Dedifferentiated amniotic fluid mesenchymal stem cell (primary cell): ENCODE measurements at regions not wholly inside any gene's neighbourhood (a gene's known extent, or its start where the extent isn't known, plus 50 kb on each side); places are given as distances from the start of the nearest gene placed in this dataset.
"Not testable (repeated sequence)": the region's sequence is repeated elsewhere in the genome, so short reads cannot be mapped to it uniquely, and the experiment has no call there.

Experiments
- DNase-seq: peaks from one replicate; pipeline ENCODE4 v3.0.0-alpha.2; 2016; ENCODE audit errors: extremely low spot score

DNA sequence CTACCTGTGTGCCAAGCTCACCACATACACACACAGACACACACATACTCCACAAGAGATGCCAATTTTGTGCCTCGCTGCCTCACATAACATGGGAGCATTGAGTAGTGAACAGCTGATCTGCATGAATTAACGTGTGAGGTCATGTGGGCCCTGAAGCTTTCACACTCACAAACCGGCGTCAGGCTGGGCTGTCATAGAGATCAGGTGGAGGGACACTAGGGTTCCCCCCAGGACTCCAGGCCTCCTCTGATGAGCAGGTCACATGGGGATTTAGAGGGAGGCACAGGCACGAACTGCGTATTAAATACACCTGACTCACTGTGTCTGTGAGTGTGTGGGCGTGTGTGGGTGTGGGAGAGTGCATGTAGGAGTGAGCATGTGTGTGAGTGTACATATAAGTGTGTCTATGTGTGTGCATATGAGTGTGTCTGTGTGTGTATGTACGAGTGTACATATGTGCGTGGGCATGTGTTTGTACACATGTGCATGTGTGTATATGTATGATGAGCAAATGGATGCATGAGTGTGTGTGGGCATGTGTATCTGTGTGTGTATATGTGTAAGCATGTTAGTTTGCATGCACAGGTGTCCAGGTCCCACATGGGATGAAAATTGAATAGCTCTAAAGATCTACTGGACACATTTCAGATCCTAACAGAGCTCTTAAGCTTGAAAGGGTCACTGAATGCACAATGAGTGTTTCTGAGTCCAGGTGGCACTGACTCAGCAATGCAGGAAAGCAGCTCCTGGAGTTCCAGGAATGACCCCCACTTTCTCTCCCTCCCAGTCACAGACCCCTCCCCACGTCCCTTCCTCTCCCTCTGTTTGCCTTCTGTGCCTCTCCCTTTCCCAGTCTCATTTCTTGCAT, 336.6 kb downstream of the PREX1 start:
- no peak for DNase-seq

DNA sequence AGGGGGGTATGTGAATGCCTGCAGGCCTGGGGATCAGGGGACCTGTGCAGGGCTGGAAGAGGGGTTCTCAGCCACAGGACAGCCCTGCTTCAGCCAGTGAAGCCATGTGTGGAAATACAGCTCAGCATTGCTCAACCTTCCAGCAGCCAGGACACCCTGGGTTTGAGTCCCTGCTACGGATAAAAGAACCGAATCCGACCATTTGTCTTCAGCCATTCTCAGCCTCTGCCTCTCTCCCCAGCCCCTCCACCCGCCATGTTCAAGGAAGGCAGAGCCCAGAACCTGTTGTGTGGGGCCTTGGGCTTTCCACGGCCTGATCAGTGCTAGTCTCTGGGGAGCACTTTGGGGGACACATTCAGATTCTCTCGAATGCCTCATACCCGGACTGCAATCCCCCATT, 337.5 kb downstream of the PREX1 start:
- not testable (repeated sequence) for DNase-seq

DNA sequence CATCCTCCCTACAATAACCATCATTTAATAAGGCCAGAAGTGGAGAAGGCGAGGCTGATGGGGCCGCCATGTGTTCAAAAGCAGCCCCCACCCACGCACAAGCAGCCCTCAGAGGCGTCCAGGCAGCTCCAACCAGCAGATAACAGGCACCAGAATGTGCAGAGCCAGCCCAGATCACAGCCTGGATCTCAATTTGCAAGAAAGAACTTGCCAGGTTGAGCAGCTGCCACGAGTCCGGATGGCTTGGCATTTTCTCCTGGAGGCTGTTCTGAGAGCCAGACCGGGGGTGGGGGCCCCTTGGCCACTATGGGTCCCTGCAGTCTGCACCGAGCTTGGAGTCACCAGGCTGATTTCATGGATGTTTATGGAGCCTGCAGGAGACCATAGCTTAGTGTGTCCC, 338.1 kb downstream of the PREX1 start:
- DNase-seq = no peak

DNA sequence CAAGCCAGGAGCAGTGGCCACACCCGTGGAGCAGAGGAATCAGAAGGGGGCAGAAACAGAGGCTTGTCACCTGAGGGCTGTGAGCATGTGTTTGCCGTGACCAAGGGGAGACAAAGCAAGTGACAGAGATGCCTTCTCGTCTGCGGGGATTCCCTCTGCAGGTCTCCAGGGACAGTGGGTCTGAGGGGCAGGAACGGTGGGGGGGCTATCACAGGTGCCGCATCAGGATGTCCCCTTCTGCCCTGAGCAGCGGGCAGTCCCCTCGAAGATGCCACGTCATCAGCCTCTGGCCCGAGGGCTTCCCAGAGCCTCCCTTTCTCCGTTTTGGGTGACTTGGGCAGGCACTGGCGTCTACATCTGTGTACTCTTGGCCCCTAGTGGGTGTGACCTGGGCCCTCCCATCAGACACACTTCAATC, 338.7 kb downstream of the PREX1 start:
- no peak for DNase-seq

DNA sequence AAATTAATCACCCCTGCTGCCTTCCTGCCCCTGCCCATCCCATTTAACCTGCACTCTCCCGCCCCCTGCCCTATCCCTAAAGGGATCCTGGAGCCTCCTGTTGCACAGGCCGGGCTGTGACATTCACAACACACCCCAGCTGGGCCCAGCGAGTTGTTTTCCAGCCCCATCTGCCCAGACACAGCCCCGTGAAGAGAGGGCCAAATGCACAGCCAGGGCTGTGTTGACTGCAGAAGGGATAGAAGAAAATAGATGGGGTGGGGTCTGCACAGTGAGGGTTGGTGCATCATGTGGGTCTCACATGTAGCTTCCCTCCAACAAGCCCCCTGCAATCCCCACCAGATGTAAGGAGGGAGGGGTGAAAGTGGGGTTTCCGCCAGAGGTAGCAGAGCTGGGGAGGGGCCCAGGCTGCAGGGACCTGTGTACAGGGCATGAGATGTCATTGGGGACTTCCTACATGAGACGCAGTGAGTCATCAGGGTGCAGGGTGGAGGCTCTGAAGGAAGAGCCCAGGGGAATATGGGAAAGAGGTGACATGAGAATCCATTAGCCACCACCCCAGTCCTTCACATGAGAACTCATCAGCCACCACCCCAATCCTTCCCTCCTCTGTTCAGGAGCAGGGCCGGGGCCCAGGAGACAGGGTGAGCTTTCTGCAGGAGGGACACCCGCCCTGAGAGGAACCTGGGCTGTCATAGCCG, 339.3 kb downstream of the PREX1 start:
- not testable (repeated sequence) for DNase-seq

DNA sequence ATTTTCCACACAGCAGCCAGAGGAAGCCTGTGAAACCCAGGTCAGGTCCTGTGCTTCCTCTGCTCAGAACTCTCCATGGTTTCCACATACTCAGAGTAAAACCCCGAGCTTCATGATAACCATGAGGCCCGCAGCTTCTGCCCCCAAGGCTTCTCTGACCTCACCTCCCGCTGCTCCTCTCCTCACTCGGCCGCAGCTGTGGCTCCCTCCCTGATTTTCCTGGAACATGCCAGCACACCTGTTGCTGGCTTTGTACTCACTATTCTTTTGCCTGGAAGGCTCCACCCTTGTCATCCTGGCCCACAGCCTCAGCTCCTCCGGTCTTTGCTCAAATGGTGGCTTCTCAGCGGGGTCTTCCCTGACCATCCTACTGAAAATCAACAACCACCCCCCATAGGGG, 341.7 kb downstream of the PREX1 start:
- no peak for DNase-seq

DNA sequence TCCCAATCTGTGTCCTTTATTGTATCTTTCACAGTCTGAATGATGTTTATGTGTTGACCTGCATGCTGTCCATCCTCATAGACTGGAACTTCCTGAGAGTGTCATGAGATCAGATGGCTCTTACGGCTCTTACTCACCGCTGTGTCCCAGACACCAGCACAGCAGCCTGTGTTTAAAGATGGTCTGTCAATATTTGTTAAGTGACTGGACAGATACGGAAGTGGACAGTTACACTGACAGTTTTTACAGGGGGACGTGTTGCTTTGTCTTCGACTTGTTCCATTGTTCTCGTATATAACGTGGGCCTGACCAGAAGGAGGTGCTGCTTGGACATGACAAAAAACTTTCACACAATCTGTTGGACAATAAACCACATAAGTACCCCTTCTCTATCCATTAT, 342.6 kb downstream of the PREX1 start:
- not testable (repeated sequence) for DNase-seq

DNA sequence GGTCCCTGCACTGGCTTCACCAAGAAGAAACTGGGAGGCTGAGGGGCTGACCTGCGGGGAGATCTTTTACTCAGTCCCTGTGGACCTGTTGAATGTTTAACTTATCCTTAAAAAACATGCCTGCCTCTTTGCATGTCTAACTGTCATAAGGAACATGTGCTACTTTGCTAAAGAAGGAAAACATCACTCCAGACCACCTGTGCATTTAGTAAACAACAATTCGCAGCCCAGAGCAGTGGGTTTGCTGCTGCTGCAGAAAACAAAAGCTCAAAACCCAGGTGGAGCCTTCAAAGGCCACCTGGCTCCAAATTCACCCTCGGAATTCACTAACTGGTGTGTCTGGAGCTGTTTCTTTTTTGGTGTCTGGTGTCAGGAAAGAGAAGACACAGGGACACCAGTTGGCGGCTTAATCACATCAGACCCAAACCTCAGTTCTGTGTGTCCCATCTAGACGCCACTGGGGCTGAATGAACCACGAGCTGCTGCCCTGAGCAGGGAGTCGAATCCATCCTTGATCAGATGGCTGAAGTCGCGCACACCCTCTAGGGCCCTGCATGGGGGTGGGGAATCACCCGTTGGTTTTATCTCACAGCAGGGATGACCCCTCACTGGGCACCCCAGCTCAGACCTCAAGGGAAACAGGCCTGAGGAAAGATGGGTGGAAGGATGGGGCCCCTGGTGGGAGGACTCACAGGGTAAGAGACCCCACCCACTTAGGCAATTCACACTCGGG, 344.3 kb downstream of the PREX1 start:
- no peak for DNase-seq

DNA sequence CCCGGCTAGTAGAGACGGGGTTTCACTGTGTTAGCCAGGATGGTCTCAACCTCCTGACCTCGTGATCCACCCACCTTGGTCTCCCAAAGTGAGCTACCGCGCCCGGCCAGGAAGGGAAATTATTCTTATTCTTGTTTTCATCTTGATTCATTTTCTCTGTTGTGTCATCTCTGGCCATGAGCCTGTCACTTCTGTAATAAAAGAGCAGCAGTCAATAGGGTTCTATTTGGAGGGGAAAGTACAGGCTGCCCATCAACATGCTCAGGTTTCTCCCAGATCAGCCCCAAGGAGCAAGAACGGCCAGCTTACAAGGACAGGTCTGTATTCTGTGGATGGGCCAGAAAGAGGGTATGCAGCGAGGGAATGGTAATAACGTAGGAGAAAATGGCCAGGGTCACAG, 345.0 kb downstream of the PREX1 start:
- no peak for DNase-seq

DNA sequence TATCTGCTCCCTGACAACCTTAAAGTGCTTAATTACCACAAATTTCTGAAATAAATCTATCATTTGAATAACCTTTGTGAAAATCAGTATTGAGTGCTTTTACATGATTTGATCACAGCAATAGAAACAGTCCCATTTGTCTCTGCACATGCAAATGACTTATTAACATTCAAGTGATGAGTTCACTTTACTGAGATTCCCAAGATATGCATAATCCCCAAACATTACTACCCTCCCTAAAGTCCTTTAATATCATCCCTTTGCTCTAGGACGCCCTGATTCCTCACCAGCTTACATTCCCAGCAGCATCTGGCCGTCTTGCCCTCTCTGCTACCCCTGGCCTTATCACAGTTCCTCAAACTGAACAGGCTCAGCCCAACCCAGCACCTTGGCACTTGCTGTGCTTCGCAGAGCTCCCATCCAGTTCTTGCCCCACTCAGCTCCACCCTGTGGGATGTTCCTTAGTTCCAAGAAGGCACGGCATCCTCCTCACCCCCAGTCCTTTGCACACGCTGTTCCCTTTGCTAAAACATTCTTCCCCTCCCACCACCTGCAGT, 347.5 kb downstream of the PREX1 start:
- DNase-seq = no peak

DNA sequence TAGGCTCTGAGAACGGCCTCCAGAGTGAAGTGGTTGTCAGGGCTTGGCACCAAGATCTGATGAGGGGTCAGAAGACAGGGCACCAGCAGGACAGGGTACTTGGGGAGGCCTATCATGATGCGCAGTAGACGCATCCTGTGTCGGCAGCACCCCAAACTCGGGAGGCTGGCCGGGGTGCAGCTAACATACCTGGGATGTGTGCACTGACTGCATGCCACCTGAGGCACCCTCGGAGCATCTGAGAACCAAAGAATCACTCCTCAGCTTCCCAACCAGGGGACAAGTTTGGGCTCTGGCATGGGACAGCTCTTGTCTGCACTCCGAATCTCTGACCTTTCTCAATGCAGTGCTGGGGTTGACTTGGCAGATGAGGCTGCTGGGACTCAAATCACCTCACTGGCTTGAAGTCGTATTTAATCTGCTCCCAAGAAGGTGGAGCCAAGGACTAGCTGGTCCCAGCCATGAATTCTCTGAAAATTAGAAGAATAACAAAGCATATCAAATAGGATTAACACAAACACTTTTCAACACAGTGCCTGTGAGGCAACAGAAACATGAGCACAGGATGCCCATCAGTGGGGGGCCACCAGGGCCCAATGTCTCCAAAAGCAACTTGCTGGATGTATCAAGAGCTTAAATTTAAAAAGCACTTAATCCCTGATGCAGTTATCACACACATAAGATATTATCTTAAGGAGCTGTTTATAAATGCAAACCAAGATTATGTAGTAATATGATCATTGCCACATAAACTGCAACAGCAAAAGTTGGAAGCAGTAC, 348.8 kb downstream of the PREX1 start:
- DNase-seq = no peak

DNA sequence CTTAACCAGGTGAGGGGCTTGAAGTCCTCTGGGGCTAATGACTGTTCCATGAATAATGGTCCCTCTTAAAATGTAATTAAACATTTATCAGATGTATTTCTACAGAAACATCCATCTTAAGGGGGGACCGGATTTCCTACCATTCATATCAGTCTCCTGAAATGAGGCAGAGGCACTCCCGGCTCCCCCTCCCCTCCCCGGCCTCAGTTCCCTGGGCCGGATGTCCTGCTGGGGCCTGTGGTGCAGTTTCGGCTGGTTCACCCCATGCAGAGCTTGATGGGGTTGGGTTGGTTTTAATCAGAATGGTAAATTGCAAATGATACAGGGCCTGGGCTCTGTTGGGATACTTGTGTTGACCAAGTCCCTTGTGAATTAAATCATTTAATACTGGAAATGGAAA, 349.4 kb downstream of the PREX1 start:
- no peak for DNase-seq

DNA sequence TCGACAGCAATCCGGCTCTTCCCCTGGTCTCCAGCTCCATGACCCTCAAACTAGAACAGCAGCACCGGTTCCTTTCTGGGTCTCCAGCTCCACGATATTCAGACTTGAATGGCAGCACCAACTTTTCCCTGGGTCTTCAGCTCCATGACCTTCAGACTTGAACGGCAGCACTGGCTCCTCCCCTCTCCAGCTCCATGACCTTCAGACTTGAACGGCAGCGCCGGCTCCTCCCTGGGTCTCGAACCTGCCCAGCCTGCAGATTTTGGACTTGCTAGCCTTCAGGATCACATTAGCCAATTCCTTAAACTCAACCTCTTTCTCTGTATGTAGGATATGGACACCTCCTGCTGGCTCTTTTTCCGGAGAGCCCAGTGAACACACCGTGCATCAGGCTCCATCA, 350.9 kb downstream of the PREX1 start:
- no peak for DNase-seq

DNA sequence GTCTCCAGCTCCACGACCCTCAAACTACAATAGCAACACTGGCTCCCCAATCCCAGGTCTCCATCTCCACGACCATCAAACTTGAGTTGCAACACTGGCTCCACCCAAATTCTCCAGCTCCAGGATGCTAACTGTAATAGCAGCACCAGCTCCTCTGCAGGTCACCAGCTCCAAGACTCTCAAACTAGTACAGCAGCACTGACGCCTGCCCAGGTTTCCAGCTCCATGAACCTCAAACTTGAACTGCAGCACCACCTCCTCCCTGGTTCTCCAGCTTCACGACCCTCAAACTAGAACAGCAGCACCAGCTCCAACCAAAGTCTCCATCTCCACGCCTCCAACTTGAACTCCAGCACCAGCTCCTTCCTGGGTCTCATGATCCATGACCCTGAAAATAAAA, 353.8 kb downstream of the PREX1 start:
- no peak for DNase-seq

DNA sequence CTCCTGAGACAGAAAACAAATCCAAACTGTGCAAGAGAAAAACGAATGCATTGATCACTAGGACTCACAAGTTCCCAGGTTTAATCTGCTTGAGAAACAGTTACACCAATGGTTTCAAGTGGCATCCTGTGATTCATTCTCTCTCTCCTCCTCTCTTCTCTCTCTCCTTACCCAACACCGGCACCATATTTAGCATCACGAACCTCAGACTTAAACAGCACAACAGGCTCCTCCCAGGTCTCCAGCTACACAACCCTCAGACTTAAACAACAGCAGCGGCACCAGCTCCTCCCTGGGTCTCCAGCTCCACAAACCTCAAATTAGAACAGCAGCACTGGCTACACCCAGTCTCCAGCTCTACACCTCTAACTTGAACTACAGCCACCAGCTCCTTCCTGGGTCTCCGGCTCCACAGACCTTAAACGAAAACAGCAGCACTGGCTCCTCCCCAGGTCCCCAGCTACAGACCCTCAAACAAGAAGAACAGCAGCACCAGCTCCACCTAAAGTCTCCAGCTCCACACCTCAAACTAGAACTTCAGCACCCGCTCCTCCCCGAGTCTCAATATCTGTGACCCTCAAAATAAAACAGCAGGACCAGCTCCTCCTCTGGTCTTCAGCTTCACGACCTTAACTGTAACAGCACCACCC, 355.9 kb downstream of the PREX1 start:
- DNase-seq = no peak

DNA sequence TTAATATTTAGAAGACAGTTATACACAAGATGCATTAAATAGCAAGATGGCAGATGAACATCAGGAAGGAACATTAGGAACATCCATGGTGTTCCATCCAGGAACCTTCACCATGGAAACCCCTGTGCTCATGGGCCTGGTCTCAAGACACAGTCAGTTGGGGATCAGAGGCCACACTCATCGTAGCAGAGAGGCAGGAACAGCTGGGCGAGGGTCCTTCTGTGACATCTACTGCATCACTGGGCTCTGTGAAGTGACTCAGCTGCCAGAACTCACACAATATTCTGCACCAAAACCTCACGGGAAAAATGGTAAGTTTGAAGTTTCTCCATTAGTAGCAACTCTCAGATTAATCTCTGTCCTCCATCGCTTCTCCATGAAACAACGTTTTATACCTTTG, 356.6 kb downstream of the PREX1 start:
- no peak for DNase-seq

DNA sequence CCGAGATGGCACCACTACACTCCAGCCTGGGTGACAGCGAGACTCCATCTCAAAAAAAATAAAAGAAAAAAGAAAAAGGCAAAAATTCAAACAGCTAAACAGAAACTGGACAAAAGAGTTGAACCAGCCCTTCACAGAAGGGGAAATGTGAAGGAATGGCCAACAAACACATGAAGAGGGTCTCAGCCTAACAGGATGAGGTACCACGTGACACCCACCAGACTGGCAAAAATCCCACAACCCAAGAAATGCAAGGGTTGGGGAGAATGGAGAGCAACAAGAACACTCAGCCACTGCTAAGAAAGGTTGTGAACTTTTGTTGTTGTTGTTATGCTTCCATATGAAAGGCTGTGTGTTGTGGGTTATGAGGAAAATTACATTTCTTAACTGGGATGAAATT, 357.7 kb downstream of the PREX1 start:
- no peak for DNase-seq

DNA sequence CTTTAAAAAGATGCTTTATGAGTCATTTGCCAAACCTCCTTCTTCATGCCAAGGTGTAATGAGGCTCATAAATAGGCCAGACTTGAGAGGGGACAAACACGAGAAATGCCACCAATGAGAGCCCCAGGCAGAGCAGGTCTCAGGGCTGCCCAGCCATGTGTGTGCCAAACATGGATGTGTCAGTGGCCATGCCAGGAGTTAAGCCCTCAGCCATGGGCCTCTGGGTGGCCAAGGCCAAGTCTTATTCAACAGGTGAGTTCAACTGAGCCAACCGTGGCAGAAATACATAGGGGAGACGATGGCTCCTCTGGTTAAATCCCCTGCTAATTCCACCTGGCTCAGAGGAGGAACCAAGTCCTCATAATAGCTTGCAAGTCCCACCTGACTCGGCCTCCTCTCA, 358.8 kb downstream of the PREX1 start:
- no peak for DNase-seq

DNA sequence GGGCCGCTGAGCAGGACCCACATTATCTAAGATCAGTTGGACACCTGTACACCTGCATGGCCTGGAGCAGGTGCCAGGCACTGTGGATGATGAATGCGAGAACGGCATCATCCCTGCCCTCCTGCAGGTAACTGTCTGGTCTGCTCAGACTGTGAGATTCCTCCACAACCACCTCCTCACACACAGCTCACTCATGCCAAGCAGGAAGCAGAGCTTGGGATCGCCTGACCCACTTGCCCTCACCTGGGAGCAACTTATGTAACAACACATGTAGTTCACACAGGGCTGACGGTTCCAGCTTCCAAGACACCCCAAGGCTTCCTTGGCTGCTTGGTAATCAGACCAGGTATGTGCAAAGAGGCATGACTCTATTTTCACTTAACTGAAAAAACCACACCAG, 359.2 kb downstream of the PREX1 start:
- DNase-seq = no peak

DNA sequence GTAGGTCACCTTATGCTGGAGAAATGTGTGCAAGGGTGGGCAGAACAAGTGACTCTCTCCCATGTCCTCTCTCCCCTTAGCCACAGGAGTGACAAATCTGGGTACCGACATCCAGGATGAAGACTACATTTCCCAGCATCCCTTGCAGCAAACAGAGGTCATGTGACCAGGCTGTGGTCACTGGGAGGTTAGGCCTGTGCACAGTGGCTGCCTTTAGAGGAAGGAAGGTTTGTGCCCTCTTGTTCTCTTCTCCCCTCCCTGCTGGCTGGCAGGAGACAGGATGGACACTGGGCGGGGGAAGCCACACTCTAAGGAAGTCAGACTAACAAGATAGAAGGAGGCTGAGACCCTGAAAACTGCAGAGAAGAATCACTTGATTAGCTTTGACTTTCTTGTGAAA, 360.2 kb downstream of the PREX1 start:
- no peak for DNase-seq

DNA sequence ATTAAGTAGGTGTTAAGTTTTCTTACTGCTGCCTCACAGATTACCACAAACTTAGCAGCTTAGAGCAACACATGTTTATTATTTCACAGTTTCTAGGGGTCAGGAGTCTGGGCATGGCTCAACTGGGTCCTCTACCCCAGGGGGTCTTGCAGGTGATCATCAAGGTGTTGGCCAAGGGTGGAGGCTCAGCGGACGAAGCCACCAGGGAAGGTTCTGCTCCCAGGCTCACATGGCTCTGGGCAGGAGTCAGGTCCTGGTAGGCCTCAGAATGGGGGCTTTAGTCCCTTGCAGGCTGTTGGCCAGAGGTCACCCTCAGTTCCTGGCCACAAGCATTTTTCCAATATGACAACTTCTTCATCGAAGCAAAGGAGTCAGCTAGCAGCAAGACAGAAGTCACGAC, 362.5 kb downstream of the PREX1 start:
- no peak for DNase-seq
